Ovary (tissue), 3 donors: ENCODE measurements at regions not wholly inside any gene's neighbourhood (a gene's known extent, or its start where the extent isn't known, plus 50 kb on each side); places are given as distances from the start of the nearest gene placed in this dataset.

Experiments used
- EP300 ChIP-seq: sonication (generic); formaldehyde crosslinking; IDR thresholded peaks from one replicate; pipeline ENCODE4 v1.6.1; 2017; ENCODE audit warnings: antibody characterized with exemption
- POLR2A ChIP-seq: fragments of 450-650 bp; IDR thresholded peaks from one replicate; pipeline ENCODE4 v1.6.1; 2017; ENCODE audit warnings: antibody characterized with exemption, mild to moderate bottlenecking, moderate library complexity
- TF ChIP-seq, protein P1 (sequence below), 3 donors: fragments of 450-650 bp in 2 of 3; fragments of 200-600 bp in 1 of 3; IDR thresholded peaks; one replicate each; pipeline versions ENCODE4 v1.5.1 to v1.8.0; 2016 to 2022; ENCODE audit warnings: antibody characterized with exemption in 3 of 3, mild to moderate bottlenecking in 1 of 3
- donor health status: DM: no; HTN: no; CAD: no.

DNA sequence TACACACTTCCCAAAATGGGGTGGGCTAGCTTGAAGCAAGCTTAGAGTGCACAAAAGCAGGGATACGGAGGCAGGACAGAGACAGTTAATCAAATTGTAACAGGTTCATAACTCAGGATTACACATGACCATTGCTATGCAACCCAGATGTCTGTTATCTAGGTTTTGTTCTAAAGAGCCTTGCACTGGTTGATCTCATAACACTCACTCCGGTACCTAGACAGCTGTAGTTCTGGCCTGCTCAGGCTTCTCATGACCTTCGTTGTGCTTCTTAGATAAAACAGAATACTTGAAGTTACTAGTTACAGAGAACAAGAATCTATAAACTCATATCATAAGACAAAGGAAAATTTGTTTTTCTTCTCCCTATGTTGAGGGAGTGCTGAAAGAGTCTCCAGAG lies 983.4 kb downstream of the TMEM121 start:
- TF ChIP-seq POLR2A: no peak
- TF ChIP-seq, protein P1, sequence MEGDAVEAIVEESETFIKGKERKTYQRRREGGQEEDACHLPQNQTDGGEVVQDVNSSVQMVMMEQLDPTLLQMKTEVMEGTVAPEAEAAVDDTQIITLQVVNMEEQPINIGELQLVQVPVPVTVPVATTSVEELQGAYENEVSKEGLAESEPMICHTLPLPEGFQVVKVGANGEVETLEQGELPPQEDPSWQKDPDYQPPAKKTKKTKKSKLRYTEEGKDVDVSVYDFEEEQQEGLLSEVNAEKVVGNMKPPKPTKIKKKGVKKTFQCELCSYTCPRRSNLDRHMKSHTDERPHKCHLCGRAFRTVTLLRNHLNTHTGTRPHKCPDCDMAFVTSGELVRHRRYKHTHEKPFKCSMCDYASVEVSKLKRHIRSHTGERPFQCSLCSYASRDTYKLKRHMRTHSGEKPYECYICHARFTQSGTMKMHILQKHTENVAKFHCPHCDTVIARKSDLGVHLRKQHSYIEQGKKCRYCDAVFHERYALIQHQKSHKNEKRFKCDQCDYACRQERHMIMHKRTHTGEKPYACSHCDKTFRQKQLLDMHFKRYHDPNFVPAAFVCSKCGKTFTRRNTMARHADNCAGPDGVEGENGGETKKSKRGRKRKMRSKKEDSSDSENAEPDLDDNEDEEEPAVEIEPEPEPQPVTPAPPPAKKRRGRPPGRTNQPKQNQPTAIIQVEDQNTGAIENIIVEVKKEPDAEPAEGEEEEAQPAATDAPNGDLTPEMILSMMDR (IDR thresholded peaks at IDR 0.05): no peak
- TF ChIP-seq EP300: no peak
